GM21619 (cell line): ENCODE measurements at regions not wholly inside any gene's neighbourhood (a gene's known extent, or its start where the extent isn't known, plus 50 kb on each side); places are given as distances from the start of the nearest gene placed in this dataset.

ENCODE experiments used
- ATAC-seq: cut with Tn5 transposase; IDR thresholded peaks from one replicate; pipeline ENCODE4 v1.9.1; 2021; ENCODE audit not compliant: unreplicated experiment

- ATAC-seq = no peak
Observed at GRCh38 chr6:124877468-124877867, 84.8 kb upstream of the RNF217 start.

- no peak for ATAC-seq
Observed at GRCh38 chr6:124879110-124879991, 82.9 kb upstream of the RNF217 start.

- no peak for ATAC-seq
Observed at GRCh38 chr6:124879992-124880355, 82.3 kb upstream of the RNF217 start.

GRCh38 chr6:124881898-124882578 lies 80.2 kb upstream of the RNF217 start:
- peak; percentile 52 for ATAC-seq

- no peak for ATAC-seq
Observed at GRCh38 chr6:124882579-124883393, 79.5 kb upstream of the RNF217 start.

- no peak for ATAC-seq
Observed at GRCh38 chr6:124885171-124885570, 77.1 kb upstream of the RNF217 start.

GRCh38 chr6:124887872-124888580 lies 74.2 kb upstream of the RNF217 start:
- peak; percentile 25 for ATAC-seq

- peak; percentile 53 for ATAC-seq
Observed at GRCh38 chr6:124888581-124889371, 73.5 kb upstream of the RNF217 start.

- ATAC-seq = no peak
Observed at GRCh38 chr6:124901084-124901483, 61.2 kb upstream of the RNF217 start.

- no peak for ATAC-seq
Observed at GRCh38 chr6:124903797-124904196, 58.4 kb upstream of the RNF217 start.

- no peak for ATAC-seq
Observed at GRCh38 chr6:124907596-124907995, 54.6 kb upstream of the RNF217 start.
